Activated CD4-positive, alpha-beta T cell treated with anti-CD3 and anti-CD28 coated beads, Interleukin-10, Interleukin-2, amounts not matched to agents 100 ng/mL and 50 ng/mL, durations not matched to agents 16 hours and 8 hours (primary cell): ENCODE measurements at regions not wholly inside any gene's neighbourhood (a gene's known extent, or its start where the extent isn't known, plus 50 kb on each side); places are given as distances from the start of the nearest gene placed in this dataset.
"Not testable (repeated sequence)": the region's sequence is repeated elsewhere in the genome, so short reads cannot be mapped to it uniquely, and the experiment has no call there.

Experiments used
- DNase-seq: peaks from one replicate; pipeline ENCODE4 v3.0.0-alpha.2; 2020

GRCh38 chrX:21126661-21127060 lies 247.6 kb upstream of the CNKSR2 start:
- no peak for DNase-seq

DNA sequence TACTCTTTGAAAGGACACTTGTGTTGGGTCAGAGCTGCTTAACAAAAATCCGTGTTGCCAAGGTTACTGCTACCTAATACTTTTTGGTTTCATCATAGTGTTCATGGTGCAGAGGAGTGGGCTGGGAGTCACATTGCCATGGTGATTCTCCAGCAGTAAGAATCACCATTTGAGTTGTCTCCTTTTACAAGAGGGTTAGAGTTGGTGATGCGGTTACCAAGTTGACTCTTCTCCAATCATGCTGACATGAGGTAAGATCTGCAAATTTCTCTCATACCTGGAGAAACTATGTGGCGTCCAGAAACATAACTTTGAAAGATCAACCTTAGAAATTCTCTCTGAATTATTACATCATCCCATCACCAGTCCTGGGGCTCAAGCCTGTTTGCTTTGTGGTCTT lies 242.9 kb upstream of the CNKSR2 start:
- no peak for DNase-seq

- no peak for DNase-seq
These were observed 242.4 kb upstream of the CNKSR2 start for GRCh38 chrX:21131786-21132185.

DNA sequence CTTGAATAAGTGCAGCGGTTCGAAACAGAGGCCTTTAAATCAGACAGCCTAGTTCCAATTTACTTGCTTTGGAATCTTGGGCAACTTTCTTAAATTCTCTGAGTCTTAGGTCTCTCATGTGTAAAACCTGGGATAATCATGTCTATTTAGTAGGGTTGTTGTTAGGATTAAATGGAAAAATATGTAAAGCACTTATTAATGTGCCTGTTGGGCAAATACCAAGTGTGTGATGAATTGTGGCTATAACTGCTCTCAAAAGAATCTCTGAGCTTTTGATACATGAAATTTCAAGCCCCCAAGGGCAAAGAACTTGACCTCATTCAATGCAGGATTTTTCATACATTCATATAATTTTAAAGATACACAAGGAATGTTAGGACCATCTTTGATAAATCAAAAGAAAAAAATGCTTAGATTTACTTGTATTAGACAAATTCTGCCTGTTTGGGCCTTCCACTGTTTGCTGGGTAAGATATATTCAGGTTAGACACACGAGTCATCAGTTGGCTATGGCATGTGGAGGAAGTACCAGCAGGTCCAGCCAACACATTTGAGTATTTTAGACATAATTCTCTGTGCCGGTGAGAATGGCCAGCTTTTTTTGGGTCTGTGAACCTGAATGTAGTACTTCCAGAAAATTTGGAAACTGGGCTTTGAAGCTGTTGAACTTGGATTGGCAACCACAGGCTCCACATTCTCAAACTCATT lies 241.4 kb upstream of the CNKSR2 start:
- DNase-seq = no peak

- DNase-seq = no peak
These were observed 224.0 kb upstream of the CNKSR2 start for GRCh38 chrX:21150208-21150607.

GRCh38 chrX:21151051-21151450 lies 223.2 kb upstream of the CNKSR2 start:
- no peak for DNase-seq

- DNase-seq = no peak
These were observed 221.2 kb upstream of the CNKSR2 start for GRCh38 chrX:21153033-21153432.

DNA sequence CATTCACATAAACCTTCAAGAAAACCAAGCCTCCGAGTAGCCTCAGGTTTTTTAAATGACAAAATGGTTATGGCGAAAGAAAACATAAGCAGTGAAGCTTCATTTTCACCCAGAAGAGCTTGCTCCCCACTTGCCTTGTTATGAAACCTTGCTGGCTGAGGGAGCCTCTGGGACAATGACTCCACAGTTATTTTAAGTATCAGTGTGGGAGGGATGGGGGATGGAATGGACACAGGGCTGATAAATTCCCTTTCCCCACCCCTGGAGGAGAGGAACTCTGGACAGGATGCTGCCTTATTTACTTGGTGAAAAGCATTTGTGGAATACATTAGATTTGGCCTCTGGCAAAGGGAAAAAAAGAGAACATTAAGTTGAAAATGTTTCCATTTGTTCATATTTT lies 220.7 kb upstream of the CNKSR2 start:
- no peak for DNase-seq

DNA sequence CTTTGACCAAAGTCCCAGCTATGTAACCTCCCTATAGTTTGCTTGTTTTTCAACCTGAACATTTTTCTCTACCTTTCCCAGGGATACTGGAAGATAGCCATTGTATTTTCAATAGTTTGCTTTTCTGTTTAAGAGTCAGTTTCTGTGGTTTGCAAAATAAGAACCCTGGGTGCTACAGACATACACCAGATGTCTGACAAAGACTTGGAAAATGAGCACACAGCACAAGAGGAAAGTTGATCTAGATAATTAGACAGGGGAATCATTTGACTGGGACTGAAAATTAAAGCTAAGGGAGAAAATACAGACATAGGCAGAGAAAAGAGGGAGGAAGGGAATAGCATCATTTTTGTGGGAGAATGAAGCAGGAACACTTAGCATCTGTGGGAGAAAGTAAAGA lies 218.3 kb upstream of the CNKSR2 start:
- DNase-seq = no peak

DNA sequence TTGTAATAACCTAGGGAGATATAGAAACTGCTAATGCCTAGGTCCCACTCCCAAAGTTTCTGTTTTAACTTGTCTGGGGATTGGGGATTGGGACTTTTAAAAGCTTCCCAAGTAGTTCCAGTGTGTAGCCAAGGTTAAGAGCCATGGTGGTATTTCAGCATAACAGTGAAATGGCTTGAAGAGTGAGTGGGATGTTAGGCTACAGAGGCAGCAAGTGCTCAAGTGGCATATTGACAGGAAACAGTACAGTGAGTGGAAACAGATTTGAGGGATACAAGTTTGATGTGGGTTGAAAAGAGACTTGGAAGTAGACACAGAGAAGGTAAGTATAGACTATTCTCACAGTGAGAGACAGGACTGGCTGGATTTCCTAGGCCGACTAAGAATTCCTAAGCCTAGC lies 217.6 kb upstream of the CNKSR2 start:
- no peak for DNase-seq

DNA sequence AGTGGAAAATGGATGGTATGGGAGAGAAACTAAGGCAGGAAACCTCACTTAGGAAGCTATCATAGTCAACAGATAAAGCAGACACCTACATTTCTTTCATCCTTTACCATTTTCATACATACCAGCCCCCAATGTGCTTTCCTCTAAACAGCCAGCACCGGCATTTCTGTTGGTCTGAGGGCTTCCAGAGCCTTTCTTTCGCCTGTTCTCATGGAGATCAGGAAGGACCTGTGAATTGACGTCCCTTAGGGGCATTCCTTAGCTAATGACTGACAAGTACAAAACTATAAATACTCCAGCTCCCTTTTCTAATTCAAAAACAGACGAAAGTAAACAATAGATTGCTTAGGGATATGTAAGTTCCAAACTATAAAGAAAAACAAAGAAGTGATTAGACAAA lies 215.5 kb upstream of the CNKSR2 start:
- DNase-seq = no peak

DNA sequence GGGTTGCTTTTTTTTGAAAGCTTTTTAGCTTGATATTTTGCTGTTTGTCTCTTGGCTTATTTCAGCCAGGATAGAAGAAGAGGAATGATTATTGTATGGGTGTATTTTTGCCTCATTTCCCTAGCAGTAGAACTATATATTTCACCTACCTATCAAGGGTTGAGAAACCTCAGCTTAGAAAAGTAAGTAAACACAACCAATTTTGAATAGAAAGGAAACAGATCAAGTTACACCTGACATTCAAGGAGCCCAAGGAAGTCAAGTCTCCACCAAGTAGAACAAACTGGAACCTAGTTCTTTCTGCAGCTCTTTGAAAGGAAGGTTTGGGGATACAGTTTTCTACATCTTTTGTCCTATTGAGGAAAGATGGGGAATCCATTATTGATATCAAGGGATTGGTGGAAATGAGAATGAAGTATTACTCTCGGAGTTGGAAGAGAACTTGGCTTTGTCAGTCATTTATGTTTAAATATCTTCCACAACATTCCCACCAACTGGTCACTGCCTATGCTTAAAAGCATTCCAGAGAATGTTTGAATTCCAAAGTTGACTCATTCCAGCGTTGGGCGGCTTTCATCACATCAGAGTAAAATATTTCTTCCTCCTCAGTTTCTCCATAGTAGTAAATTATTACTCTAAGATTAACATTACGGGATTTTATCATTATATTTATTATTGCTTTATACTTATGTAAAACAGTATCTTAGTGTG lies 207.8 kb upstream of the CNKSR2 start:
- no peak for DNase-seq

DNA sequence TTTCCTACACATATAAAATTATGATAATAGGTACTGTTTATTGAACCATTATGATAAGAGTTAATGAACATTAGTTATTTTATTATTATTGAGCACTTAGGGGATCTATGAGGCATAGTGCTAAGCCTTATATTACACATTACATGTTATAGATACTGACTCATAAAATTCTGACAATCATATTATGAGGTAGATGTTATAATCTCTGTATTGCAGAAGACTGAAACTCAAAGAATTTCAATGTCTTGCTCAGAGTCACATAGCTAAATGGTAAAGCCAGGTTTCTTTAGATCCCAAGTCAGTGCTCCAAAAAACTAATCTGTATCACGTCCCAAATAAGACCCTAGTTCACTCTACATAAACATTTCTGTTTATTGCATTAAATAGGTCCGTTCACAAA lies 207.2 kb upstream of the CNKSR2 start:
- no peak for DNase-seq

DNA sequence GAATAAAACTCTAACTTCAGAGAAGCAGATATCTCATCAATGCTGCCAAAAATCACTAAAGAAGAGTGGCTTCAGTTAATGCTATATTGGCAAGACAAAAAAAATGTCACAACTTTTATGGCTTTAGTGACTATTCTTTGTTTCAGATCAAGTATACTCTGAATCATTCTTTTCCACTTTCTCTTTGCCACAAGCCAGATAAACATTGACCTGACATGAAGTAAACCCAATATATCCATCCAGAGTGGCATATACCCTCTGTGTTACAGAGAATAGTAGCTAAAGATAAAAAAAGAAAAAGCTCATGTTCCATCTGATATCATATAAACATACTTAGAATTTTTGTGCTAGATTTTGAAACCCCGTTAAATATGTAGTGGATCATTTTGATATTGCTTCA lies 206.7 kb upstream of the CNKSR2 start:
- DNase-seq = no peak

DNA sequence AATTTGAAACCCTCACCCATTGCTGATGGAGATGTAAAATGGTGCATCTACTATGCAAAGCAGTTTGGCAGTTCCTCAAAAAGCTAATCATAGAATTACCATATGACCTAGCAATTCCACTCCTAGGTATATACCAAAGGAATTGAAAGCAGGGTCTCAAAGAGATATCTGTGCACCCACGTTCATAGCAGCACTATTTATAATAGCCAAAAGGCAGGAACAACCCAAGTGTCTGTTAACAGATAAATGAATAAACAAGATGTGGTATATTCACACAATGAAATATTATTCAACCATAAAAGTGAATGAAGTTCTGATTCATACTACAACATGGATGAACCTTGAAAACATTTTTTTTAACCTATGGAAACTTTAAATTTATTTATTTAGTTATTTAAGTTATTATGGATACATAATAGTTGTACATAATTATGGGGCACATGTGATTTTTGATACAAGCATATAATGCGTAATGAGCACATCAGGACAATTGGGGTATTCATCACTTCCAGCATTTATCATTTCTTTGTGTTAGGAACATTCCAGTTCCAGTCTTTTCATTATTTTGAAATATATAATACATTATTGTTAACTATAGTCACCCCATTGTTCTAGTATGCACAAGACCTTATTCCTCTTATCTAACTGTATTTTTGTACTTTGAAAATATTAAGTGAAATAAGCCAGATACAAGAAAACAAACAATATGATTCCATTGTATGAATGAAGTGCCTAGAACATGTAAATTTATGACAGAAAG lies 205.6 kb upstream of the CNKSR2 start:
- no peak for DNase-seq

DNA sequence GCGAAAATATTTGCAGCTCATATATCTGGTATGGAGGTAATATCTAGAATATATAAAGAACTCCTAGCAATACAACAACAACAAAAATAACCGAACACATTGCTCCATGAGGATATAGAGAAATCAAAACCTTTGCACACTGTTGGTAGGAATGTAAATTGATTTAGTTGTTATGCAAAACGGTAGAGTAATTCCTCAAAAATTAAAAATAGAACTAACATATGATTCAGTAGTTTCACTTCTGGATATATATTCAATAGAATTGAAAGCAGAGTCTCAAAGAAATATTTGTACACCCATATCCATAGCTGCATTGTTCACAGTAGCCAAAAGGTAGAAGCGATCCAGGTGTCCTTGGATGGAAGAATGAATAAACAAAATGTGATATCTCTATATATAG lies 203.0 kb upstream of the CNKSR2 start:
- DNase-seq = no peak

DNA sequence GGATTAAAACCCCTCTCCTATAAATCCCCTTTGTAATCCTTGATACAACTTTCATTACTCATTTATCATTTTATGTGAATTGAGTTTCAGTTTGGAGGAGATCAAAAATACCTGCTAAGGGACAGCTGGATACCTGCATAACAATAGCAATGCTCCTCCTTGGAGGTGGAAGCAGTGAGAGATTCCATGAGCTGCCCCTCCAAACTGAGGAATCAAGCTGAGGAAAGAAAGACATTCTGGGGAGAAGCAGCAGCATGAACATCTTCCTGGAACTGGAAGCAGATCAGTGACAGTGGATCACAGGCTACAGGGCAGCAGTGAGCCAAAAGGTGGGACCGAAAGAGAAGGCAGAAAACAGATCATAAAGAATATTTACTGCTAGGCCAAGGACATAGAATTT lies 199.8 kb upstream of the CNKSR2 start:
- DNase-seq = no peak

GRCh38 chrX:21176921-21177571 lies 197.2 kb upstream of the CNKSR2 start:
- DNase-seq = no peak

DNA sequence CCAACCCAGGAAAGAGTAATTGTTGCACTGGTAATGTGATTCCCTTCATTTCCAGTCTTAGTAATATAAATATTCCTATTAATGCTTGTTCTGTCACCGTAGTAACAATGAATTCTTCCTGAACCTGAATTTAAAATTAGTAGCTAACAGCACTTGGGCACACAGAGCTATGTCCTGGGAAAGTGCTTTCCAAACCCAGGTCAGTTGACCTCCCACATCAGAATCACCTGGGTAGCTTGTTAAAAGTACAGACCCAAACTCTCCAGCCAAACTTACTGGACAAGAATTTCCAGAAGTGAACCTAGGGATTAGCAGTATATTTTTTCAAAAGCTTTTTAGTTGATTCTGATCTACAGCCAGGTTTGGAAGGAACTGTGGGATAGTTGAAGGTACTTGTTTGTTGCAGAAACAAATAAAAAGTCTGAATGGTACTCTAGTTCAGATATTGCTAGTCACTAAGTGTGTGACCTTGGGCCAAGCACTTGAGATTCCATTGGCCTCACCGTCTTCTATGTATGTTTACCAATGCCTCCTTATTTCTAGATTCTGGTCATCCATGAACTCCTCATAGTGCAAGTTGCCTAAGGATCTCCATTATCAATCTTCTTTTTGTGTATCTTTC lies 192.9 kb upstream of the CNKSR2 start:
- no peak for DNase-seq

GRCh38 chrX:21193196-21193595 lies 181.0 kb upstream of the CNKSR2 start:
- DNase-seq = no peak

- no peak for DNase-seq
These were observed 179.7 kb upstream of the CNKSR2 start for GRCh38 chrX:21194526-21194925.

DNA sequence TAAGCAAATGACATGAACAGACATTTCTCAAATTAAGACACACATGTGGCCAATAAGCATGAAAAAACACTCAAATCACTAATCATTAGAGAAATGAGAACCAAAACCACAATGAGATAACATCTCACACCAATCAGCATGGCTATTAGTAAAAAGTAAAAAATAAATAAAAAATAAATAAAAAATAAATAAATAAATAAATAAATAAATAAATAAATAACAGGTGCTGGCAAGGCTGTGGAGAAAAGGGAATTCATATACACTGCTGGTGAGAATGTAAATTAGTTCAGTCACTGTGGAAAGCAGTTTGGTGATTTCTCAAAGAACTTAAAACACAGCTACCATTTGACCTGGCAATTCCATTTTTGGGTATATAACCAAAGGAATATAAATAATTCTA lies 167.1 kb upstream of the CNKSR2 start:
- DNase-seq = no peak

- DNase-seq = not testable (repeated sequence)
These were observed 155.0 kb upstream of the CNKSR2 start for GRCh38 chrX:21219208-21219607.
